Smooth muscle cell (in vitro differentiated cells): ENCODE measurements at regions not wholly inside any gene's neighbourhood (a gene's known extent, or its start where the extent isn't known, plus 50 kb on each side); places are given as distances from the start of the nearest gene placed in this dataset.

ENCODE experiments used
- DNase-seq: peaks from one replicate; lab custom pipeline; 2025; ENCODE audit not compliant: unreplicated experiment; lab: John Stamatoyannopoulos, UW
- H2AFZ ChIP-seq: fragments of 200-600 bp; sonication (generic); 2 replicates; pipeline ENCODE4 v1.6.0; 2016; ENCODE audit warnings: antibody characterized with exemption, low read depth, mild to moderate bottlenecking
- H3F3A ChIP-seq: fragments of 200-600 bp; sonication (generic); 2 replicates; pipeline ENCODE4 v1.6.0; 2017; ENCODE audit warnings: antibody characterized with exemption, low read depth
- H3K27ac ChIP-seq: fragments of 200-600 bp; sonication (generic); 2 replicates; pipeline ENCODE4 v1.5.1; 2016; ENCODE audit warnings: low read depth, mild to moderate bottlenecking
- H3K27me3 ChIP-seq: fragments of 200-600 bp; sonication (generic); 2 replicates; pipeline ENCODE4 v1.6.1; 2016; ENCODE audit warnings: low read depth, mild to moderate bottlenecking
- H3K36me3 ChIP-seq: fragments of 200-600 bp; sonication (generic); 2 replicates; pipeline ENCODE4 v1.5.1; 2016; ENCODE audit warnings: low read depth
- H3K4me1 ChIP-seq: fragments of 200-600 bp; sonication (generic); 2 replicates; pipeline ENCODE4 v1.5.1; 2016; ENCODE audit warnings: low read depth
- H3K4me2 ChIP-seq: fragments of 200-600 bp; sonication (generic); 2 replicates; pipeline ENCODE4 v1.6.0; 2016; ENCODE audit warnings: mild to moderate bottlenecking
- H3K4me3 ChIP-seq: fragments of 200-600 bp; sonication (generic); 2 replicates; pipeline ENCODE4 v1.5.1; 2016; ENCODE audit warnings: mild to moderate bottlenecking
- H3K79me2 ChIP-seq: fragments of 200-600 bp; sonication (generic); 2 replicates; pipeline ENCODE4 v1.6.0; 2016; ENCODE audit warnings: low read depth, mild to moderate bottlenecking
- H3K9ac ChIP-seq: fragments of 200-600 bp; sonication (generic); 2 replicates; pipeline ENCODE4 v1.6.0; 2016; ENCODE audit warnings: low read depth
- H3K9me3 ChIP-seq: fragments of 200-600 bp; sonication (generic); replicated peaks from 2 replicates; pipeline ENCODE4 v1.5.1; 2016; ENCODE audit warnings: low read depth
- H4K20me1 ChIP-seq: fragments of 200-600 bp; sonication (generic); 2 replicates; pipeline ENCODE4 v1.6.0; 2016; ENCODE audit warnings: low read depth
- WGBS: methylation state at CpG from one replicate; pipeline ENCODE4 v1.1.7; 2016; ENCODE audit warnings: low lambda C conversion rate; 5-methylcytosine and 5-hydroxymethylcytosine counted together
- TF ChIP-seq, protein P1 (sequence below): fragments of 200-600 bp; sonication (generic); IDR thresholded peaks from 2 replicates; pipeline ENCODE4 v1.5.1; 2017; ENCODE audit warnings: borderline replicate concordance, mild to moderate bottlenecking, antibody characterized with exemption; ENCODE audit not compliant: insufficient read depth, poor library complexity, severe bottlenecking

DNA sequence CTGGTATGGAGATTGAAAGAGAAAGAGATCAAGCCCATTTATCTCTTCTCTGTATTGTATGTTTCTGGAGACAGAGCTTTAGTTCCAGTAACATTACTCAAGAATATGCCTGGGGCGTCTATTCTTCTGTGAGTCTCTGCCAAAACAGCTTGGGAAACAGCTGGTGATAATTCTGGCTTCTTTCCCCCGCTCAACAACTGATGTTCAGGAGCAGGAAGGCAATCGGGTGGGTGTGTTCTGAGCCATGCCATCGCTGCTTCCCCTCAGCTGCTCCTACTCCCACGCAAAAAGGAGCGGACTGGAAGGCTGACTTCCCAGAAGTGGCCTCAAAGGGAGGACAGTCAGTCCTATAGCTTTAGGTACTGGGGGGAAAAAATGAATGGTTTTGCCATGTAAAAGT lies 695.1 kb downstream of the PLCL1 start:
- Histone ChIP-seq H3K4me3 (no peak overlapping the region), H3K4me2 (peak overlapping the region; percentile 49), H3K27me3 (no peaks in the 10 kb centered on the region), H3K27ac (no peak overlapping the region), H3K79me2 (no peaks in the 10 kb centered on the region), H3K9me3 (no peaks in the 10 kb centered on the region), H2AFZ (peak overlapping the region; percentile 9), H3K9ac (no peak overlapping the region), H4K20me1 (no peaks in the 10 kb centered on the region), H3F3A (no peaks in the 10 kb centered on the region), H3K36me3 (no peaks in the 10 kb centered on the region), H3K4me1 (no peaks in the 10 kb centered on the region)
- 34% methylated on average over 6 of the region's 6 CpGs for WGBS
- DNase-seq = no peak
- TF ChIP-seq, protein P1, sequence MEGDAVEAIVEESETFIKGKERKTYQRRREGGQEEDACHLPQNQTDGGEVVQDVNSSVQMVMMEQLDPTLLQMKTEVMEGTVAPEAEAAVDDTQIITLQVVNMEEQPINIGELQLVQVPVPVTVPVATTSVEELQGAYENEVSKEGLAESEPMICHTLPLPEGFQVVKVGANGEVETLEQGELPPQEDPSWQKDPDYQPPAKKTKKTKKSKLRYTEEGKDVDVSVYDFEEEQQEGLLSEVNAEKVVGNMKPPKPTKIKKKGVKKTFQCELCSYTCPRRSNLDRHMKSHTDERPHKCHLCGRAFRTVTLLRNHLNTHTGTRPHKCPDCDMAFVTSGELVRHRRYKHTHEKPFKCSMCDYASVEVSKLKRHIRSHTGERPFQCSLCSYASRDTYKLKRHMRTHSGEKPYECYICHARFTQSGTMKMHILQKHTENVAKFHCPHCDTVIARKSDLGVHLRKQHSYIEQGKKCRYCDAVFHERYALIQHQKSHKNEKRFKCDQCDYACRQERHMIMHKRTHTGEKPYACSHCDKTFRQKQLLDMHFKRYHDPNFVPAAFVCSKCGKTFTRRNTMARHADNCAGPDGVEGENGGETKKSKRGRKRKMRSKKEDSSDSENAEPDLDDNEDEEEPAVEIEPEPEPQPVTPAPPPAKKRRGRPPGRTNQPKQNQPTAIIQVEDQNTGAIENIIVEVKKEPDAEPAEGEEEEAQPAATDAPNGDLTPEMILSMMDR = no peak

DNA sequence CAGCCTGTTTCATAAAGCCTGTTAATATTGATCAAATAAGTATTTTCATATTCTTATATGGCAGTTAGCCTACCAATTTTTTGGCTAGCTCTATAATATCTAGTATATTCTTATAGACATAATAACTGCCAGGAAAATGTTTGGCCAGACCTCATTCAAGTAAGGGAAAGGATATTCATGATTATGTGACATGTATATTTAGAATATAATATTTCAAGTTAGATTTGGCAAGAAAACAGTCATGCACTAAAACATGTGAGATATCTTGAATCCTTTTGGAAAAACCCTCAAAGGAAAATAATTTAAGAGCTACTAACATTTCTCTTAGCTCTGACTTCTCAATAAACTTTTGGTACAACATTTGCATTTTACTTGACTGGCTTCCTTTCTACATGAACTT lies 694.1 kb downstream of the PLCL1 start:
- no peaks in the 10 kb centered on the region for H3K4me1 ChIP-seq
- no peak for DNase-seq
- no peak overlapping the region for H3K4me3 ChIP-seq
- no peaks in the 10 kb centered on the region for H3K9me3 ChIP-seq
- no peaks in the 10 kb centered on the region for H3K27me3 ChIP-seq
- H2AFZ ChIP-seq = no peak overlapping the region
- no peak overlapping the region for H3K27ac ChIP-seq
- H4K20me1 ChIP-seq = no peaks in the 10 kb centered on the region
- H3K9ac ChIP-seq = no peak overlapping the region
- no peaks in the 10 kb centered on the region for H3K79me2 ChIP-seq
- no peaks in the 10 kb centered on the region for H3K36me3 ChIP-seq
- no peaks in the 10 kb centered on the region for H3F3A ChIP-seq
- H3K4me2 ChIP-seq = no peak overlapping the region
- TF ChIP-seq, protein P1 = no peak

DNA sequence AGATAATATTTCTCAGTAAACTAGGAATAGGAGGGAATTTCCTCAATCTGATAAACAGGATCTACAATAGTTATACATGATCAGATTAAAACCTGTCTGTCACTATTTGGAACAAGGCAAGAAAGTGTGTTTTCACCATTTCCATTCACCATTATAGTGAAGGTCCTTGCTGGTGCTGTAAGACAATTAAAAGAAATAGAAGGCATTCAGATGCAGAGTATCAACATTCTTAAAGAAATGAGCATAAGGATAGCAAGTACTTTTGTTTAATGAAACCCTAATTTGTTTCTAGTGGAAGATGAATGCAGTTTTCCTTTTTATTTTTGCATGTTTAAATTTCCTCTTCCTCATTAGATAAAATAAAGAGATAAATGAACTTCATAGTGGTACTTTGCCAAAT lies 693.7 kb downstream of the PLCL1 start:
- no peaks in the 10 kb centered on the region for H3K4me1 ChIP-seq
- no peaks in the 10 kb centered on the region for H4K20me1 ChIP-seq
- H3K9ac ChIP-seq = no peak overlapping the region
- TF ChIP-seq, protein P1 = no peak
- H3K79me2 ChIP-seq = no peaks in the 10 kb centered on the region
- H3K27ac ChIP-seq = no peak overlapping the region
- no peaks in the 10 kb centered on the region for H3F3A ChIP-seq
- no peaks in the 10 kb centered on the region for H3K36me3 ChIP-seq
- no peak overlapping the region for H2AFZ ChIP-seq
- no peak overlapping the region for H3K4me2 ChIP-seq
- no peaks in the 10 kb centered on the region for H3K9me3 ChIP-seq
- H3K4me3 ChIP-seq = no peak overlapping the region
- DNase-seq = no peak
- H3K27me3 ChIP-seq = no peaks in the 10 kb centered on the region

DNA sequence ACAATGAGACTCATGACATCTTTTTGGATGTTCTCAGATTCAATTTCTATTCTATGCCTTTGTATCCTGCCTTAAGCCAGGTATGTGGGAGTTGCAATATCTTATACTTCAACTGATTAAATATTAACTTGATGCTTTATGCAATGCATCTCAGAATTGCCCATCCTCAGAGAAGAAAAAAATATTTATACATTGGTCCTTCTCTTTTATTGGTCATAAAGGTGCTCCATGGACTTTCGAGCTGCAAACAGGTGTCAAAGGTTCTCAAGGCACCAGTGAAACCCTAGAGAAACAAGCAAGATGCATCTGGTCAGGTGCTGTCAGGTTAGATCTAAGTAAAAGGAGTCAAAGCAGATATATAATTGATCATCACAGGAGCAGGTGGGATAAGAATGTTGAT lies 690.5 kb downstream of the PLCL1 start:
- Histone ChIP-seq H3K9me3 (no peaks in the 10 kb centered on the region), H4K20me1 (no peaks in the 10 kb centered on the region), H3K4me1 (no peaks in the 10 kb centered on the region), H3K27me3 (no peaks in the 10 kb centered on the region), H3F3A (no peaks in the 10 kb centered on the region), H3K79me2 (no peaks in the 10 kb centered on the region), H3K4me2 (no peak overlapping the region), H2AFZ (no peak overlapping the region), H3K36me3 (no peaks in the 10 kb centered on the region), H3K4me3 (no peak overlapping the region), H3K9ac (no peak overlapping the region), H3K27ac (no peak overlapping the region)
- WGBS = 78% methylated on average over 1 of the region's 1 CpG
- no peak for DNase-seq
- TF ChIP-seq, protein P1 = no peak
